NCI-H524 (cell line): ENCODE measurements at regions not wholly inside any gene's neighbourhood (a gene's known extent, or its start where the extent isn't known, plus 50 kb on each side); places are given as distances from the start of the nearest gene placed in this dataset.

Source experiments
- DNase-seq, 2 experiments: peaks; one replicate each; lab custom pipeline; 2025; lab: John Stamatoyannopoulos, UW

DNA sequence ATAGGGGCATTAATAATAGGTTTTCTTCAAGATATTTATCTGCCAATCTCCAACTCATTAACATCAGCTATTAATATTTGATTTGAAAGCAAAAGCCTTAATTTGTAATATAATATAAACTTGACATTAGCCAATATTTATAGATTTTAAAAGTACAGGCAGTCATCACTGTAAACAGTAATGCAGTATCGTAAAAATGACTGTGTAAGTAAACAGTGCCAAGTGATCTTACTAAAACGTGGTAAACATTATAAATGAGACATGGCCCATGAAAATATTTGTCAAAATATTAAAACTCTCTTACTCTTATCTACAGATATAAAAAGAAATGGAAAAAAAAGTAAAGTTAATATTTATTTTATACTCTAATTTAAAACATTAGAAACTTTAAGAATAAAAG is 101.6 kb upstream of the EPHA6 start:
- DNase-seq, result no peak

DNA sequence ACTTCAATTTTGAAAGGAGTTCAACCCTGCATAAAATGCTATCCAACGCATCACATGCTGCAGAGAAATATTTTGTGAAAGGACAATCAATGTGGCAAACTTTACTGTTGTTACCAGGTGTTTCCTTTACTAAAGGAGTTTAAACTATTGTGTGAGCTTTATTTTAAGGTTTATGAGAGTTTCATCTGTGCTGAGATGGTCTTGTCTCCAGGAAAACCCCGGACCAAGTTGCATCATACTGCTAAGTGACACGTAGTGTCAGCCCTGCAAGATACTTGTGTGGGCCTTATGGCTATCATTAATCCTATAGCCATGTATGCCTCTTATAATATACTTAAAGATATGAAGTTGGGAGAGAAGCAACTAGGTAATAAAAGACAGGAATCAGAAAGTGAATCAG is 94.5 kb upstream of the EPHA6 start:
- no peak for DNase-seq

DNA sequence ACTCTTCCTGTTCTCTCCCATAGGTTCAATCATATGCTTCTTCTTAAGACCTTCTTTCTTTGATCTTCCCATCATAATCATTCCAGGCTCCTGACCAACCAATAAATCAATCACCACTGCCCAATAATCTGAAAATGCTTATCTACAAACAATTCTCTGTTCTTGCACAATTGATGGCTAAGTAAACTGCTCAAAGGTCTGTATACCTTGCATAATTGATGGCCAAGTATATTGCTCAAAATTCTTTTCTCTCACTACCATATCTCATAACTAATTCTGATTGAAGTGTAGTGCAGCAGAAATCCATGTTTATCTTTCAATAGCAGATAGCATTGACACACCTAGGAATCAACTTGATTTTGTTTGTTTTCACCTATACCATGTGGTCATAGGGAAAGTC is 83.4 kb upstream of the EPHA6 start:
- no peak for DNase-seq

DNA sequence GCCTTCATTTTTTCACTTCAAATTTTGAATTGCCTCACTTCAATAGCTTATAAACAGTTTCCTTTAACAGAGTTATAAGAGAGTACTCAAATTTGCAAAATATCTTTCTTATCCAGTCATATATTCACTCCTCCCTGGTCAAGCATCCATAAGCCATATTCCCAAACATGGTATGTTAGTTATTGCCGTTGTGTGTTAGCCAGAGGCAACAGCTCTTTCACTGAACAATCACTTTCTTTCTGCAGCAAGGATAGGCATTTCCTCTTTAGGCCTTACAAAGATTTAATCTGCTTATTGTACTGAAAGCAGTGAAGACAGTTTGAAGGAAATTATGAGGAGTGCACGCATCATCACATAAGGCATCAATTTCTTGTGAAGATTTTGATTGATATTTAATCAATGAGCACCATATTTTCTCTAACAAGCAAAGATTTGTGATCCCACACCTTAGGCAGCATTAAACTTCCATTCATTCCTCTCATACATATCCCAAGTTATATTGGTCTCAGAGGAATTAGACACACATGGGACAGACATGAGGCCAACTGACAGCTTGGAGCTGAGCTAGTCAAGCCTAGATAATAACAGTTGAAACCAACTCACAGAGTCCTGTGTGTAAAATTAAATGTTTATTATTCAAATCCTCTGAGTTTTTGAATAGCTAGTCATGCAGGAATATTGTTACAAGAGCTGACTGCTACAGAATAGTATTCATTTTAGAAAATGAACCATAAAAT is 80.0 kb upstream of the EPHA6 start:
- DNase-seq, result no peak

DNA sequence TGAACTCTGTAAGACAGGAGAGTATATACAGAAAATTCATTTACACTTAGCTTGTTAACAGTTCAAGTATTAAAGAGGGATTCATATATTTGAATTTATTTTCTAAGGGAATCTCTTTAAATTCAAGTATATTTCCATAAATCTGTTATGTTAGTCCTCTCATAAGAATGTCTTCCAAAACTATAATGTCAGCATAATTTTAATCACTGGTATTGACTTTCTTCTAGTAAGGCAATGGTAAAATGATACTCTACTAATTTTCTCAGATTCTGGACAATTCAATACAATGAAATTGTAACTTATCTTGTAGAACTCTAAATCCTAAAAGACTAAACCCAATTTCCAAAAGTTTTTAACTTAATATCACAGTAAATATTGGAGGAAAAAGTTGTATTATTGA is 66.3 kb upstream of the EPHA6 start:
- DNase-seq, result no peak

DNA sequence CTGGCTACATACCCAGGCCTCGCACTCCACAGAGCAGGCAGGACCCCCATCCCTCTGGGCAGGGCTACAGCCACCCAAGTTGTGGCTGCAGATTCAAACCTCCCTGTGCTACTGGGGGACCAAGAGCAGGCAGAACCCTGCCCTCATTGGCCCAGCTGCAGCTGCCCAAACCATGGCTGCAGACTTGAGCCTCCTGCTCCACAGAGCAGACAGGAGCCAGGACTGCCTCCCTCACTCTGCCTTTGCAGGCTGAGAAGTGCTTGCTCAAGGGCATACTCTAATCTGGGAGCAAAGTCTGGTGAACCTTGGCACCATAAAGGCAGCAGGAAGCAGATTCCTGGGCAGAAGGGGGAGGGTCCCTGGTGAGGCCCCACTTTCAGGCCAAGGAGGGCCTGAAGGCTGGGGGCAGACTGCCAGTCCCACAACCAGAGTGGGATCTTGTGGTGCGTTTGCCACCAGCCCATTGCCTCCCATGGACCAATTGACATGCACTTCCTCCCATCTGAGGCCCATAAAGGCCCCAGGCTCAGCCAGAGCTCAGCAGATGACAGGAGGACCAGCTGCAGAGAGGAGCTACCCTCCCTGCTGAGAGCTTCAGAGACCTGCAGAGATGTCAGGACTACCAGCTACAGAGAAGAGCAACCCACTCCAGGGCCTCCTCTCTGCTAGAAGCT is 64.2 kb upstream of the EPHA6 start:
- DNase-seq, result no peak

DNA sequence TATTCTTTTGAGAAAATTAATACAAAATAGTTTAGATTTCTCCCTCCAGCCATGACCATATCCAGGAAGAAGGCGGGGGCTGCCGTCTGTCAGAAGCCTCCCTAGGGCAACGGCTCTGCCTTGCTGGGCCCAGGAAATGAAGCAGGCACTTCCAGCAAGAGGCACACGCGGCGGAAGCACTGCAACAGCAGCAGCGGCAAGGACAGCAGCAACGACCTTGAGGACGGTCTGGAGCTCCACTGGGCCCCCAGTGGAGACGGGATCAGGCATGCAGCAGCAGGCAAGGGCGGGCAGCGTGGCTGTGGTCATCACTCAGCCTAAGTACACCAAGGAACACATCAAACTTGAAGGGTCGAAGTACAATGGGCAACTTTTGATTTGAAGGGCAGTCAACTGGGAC is 61.3 kb upstream of the EPHA6 start:
- no peak for DNase-seq

DNA sequence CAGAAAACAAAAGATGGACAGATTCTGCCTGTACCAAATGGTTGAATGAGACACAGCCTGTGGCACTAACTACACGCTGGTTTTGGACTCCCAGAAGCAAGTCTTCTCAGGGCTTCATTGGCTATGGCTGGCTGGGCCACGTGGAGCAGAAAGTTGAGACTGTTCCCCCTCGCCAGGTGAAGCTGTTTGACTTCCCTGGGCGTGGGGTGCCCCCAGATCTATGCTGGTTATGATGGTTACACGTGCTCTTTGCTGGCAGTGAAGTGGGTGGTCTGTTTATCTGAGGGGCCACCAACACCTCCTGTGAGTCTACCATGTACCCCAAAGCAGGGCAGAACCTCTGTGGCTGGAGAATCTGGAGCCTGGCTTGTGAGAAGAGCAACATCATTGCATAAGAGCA is 60.3 kb upstream of the EPHA6 start:
- no peak for DNase-seq

DNA sequence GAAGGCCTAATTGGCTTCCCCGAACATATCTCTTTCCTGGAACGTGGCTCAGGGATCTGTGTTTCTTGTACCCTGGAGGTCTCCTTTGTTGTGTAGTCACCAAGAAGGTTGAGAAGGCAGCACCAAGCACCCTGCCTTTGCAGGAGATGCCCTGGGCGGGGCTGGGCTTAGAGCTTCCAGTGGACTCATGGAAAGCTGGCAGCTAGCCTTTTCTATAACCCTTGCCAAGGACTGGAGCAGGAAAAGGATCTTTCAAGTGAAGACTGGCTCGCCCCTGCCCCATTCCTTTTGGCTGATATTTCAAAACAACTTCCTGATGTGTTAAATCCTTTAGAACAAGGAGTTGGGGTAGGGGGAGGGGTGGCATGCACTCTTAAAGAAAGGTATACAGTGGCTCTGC is 58.9 kb upstream of the EPHA6 start:
- no peak for DNase-seq

DNA sequence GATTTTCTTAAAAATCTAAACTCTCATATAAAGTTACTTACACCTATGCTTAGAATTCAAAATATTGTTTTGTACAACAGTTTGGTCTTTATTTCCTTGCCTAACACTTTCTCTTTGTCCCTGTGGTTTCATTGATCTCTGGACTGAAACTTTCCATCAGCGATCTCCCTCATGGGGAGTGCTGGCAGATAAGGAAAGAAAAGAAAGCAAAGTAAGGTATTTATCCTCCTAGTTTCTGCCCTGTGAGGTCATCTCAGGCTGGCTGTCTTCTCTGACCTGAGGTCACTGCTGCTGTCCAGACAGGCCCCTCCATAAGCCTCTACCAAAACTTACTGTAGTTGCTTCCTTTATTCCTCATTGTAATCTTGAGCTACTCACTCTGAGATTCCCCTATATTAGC is 57.9 kb upstream of the EPHA6 start:
- no peak for DNase-seq

DNA sequence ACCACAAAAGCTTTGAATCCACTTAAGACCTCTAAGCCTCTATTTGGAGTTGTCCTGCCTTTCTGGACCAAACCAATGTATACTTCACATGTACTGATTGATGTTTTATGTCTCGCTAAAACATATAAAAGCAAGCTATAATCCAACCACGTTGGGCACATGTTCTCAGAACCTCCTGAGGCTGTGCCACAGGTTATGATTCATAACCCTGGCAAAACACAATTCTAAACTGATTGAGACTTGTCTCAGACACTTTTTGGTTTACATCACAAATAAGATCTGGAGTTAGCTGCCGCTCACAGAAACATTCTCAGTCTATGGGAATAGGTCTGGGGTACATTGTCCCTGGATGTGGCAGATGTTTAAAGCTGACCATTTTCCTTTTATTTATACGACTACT is 53.4 kb upstream of the EPHA6 start:
- no peak for DNase-seq
